GM12891 (cell line): ENCODE measurements at regions not wholly inside any gene's neighbourhood (a gene's known extent, or its start where the extent isn't known, plus 50 kb on each side); places are given as distances from the start of the nearest gene placed in this dataset.

Experiments
- POLR2A ChIP-seq: IDR thresholded peaks from 2 replicates; pipeline ENCODE4 v1.6.1; 2011; ENCODE audit warnings: low read depth, low read length, control low read depth
- TAF1 ChIP-seq: IDR thresholded peaks from 2 replicates; pipeline ENCODE4 v1.6.1; 2011; ENCODE audit warnings: low read depth, low read length, control low read depth

DNA sequence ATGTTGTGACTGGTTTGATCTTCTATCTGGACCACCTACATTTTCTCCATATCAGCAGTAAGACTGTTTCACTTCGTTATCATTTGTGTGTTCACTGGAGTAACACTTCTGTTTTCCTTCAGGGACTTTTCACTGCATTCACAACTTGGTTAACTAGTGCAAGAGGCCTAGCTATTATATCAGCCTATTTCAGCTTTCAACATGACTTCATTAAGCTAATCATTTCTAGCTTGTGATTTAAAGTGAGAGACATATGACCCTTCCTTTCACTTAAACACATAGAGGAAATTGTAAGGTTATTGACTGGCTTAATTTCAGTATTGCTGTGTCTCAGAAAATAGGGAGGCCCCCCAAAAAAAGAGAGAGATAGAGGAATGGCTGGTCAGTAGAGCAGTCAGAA, 622.8 kb upstream of the NRSN1 start:
- TF ChIP-seq TAF1, result no peak
- TF ChIP-seq POLR2A, result no peak
